LNCAP (cell line): ENCODE measurements at regions not wholly inside any gene's neighbourhood (a gene's known extent, or its start where the extent isn't known, plus 50 kb on each side); places are given as distances from the start of the nearest gene placed in this dataset.

Experiments
- TF ChIP-seq, protein P1 (sequence below): fragments of 450-650 bp; IDR thresholded peaks from 2 replicates; pipeline ENCODE4 v1.5.1; 2017; ENCODE audit warnings: mild to moderate bottlenecking

DNA sequence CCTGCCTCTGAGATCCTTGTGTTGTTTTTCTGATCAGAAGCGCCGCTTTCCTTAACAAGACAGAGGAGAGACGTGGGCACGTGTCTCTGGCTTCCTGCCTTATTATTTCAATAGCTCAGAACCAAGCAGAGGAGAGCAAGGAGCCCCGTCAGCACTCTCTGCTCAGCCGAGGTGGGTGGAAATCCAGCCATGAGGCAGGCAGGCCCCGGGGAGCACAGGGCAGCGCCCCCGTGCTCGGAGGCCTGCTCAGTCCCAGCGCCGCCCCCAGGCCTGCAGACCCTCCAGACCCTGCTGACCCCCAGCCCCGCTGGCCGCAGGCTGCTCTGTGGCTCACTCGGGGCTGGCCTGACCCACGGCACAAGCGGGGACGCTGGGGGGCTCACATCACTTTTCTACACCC is 162.8 kb downstream of the BRD1 start:
- TF ChIP-seq, protein P1, sequence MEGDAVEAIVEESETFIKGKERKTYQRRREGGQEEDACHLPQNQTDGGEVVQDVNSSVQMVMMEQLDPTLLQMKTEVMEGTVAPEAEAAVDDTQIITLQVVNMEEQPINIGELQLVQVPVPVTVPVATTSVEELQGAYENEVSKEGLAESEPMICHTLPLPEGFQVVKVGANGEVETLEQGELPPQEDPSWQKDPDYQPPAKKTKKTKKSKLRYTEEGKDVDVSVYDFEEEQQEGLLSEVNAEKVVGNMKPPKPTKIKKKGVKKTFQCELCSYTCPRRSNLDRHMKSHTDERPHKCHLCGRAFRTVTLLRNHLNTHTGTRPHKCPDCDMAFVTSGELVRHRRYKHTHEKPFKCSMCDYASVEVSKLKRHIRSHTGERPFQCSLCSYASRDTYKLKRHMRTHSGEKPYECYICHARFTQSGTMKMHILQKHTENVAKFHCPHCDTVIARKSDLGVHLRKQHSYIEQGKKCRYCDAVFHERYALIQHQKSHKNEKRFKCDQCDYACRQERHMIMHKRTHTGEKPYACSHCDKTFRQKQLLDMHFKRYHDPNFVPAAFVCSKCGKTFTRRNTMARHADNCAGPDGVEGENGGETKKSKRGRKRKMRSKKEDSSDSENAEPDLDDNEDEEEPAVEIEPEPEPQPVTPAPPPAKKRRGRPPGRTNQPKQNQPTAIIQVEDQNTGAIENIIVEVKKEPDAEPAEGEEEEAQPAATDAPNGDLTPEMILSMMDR: no peak

DNA sequence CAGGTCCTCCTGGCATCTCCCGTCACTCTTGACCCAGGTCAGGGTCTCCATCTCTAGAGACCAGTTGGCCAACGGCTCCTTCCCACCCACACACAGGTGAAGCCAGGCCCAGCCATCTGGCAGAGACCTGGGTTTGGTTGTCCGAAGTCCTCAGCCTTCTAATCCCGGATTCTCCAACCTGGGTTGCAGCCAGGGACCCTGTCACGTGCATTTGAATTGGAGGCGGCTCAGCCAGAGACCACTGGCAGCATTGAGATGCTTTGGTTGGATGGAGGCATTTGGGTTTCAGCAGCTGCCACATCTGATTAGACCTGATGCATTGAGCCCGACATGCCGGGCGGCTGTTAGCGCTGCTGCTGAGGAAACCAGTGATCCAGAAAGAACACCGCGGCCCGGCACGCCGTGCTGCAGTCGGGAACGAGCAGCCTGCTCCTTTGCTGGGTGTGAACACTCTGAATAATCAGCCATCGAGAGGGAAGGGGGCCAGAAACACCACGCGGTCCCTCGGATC is 163.2 kb downstream of the BRD1 start:
- TF ChIP-seq, protein P1: no peak

DNA sequence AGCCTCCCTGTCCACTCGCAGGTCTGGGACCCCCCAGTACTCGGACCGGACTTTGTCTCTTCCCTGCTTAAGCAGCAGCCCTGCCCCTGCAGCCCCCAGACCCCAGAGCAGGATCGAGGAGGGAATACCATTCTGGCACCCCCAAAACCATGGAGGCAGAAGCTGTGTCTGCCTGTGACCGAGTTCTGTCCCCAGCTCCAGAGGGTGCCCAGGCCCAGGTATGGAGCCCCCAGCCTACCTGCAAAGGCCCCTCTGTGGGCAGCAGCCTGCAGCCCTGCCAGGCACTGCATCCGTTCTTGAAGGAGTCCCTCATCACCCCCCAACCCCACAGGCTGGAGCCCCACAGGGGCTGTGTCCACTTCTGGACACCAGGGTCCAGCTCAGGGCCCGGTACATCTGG is 163.8 kb downstream of the BRD1 start:
- TF ChIP-seq, protein P1: no peak

DNA sequence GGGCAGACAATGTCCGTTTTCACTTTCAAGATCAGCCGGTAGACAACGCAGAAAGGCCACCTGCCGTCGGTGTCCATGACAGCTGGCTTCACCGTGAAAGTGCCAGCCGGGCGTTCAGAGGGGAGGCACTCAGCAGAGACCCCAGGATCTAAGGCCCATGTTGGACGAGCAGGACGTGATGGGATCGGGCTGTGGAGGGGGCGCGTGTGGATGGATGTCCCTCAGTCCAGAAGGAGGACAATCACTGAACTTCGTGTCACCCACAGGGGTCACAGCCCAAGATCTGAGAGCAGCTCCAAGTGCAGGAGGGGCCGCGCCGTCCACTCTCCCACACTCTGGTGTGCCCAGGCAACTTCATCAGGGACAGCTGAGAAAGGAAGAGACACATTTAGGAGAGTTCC is 164.4 kb downstream of the BRD1 start:
- TF ChIP-seq, protein P1: no peak

DNA sequence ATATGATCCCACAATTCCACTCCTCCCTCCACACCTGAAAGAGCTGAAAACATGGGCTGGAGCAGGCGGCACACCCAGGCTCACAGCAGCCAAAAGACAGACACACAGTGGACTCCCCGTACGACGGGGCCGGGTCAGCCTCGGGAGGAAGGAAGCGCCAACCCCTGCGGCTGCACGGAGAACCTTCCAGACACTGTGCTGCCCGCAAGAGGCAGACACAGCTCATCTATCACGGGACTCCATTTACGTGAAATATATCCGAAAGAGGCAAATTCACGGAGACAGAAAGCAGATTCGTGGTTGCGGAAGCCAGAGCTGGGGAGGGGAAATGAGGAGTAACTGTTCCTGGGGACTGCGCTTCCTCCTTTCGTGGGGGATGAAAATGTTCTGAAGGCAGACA is 165.0 kb downstream of the BRD1 start:
- TF ChIP-seq, protein P1: no peak

DNA sequence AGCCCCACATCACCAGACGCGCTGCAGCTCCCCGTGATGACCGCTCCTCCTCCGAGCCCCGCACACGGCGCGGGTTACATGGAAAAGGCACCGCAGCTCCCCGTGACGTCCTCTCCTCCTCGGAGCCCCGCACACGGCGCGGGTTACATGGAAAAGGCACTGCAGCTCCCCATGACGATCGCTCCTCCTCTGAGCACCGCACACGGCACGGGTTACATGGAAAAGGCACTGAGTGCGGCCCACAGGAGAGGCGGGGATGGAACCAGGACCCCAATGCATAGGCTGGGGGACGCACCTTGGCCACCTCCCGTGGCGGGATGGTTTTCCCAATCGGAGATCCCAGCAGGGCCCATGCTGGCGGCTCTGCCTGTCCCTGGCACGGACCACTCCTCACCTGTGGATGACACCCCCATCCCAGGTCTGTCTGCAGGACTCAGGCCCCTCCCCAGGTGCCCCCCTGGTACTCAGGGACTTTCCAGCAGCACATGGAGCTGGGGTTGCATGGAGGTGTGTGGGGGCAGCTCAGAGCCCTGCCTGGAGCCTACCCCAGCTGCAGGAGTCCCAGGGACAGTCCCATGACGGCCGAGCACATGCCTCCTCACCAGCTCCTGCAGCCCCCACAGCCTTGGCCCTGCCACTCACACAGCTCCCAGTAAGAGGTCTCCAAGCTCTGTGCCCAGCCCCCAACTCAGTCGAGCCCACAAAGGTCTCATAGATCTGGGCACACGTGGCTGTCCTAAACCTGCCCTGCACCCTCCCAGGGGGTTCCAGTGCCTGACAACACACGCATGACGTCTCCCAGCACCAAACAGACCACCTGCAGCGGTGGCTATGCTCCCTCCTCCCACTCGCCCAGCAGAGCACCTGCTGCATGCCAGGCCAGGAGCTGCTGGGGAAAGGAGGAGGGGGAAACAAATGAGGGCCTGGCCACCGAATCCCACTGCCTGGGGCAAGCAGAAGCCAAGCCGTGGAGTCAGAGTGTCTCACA is 166.6 kb downstream of the BRD1 start:
- TF ChIP-seq, protein P1: no peak

DNA sequence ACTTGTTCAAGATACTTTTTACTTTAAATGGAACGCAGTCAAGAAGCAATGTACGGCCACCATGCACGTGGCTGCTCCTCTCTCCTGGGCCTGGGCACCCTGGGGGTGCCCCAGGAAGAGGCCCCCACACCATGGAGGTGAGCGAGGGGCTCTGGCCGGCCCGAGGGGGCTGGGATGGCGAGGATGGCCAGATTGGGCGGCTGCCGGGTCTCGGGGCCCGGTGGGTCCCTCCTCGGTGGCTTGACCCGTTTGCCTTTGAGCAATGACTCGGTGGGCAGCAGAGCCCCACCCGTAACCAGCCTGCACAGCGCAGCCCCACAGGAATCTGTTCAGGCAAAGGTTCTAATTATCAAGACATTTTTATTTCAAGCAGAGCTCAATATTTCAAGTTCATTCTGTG is 167.4 kb downstream of the BRD1 start:
- TF ChIP-seq, protein P1: no peak
